ENCODE measurements at regions not wholly inside any gene's neighbourhood (a gene's known extent, or its start where the extent isn't known, plus 50 kb on each side); places are given as distances from the start of the nearest gene placed in this dataset.

GRCh38 chr6:8953310-8953709 lies 518.0 kb upstream of the SLC35B3 start:
- TF ChIP-seq REST (IDR thresholded peaks at IDR 0.05; ENCODE audit: insufficient read depth in 1 of 2, low read depth in 2 of 2, low read length in 2 of 2) (no peak), TAF1 (IDR thresholded peaks at IDR 0.05; ENCODE audit: borderline replicate concordance, insufficient read depth, low read length) (no peak), POLR2AphosphoS5 (IDR thresholded peaks at IDR 0.05; ENCODE audit: low read depth, low read length) (no peak), SIN3A (IDR thresholded peaks at IDR 0.05; ENCODE audit: borderline replicate concordance, insufficient read depth, low read length) (no peak)

All from PFSK-1 (cell line).